ENCODE measurements at regions not wholly inside any gene's neighbourhood (a gene's known extent, or its start where the extent isn't known, plus 50 kb on each side); places are given as distances from the start of the nearest gene placed in this dataset.
"Not testable (repeated sequence)": the region's sequence is repeated elsewhere in the genome, so short reads cannot be mapped to it uniquely, and the experiment has no call there.

GRCh38 chr14:45558183-45558582 is 305.2 kb upstream of the MIS18BP1 start:
- FAIRE-seq: no peak

GRCh38 chr14:45553981-45554380 is 301.0 kb upstream of the MIS18BP1 start:
- no peak for FAIRE-seq

- not testable (repeated sequence) for FAIRE-seq
Observed at GRCh38 chr14:45551240-45551820, 298.3 kb upstream of the MIS18BP1 start.

GRCh38 chr14:45531022-45531421 is 278.0 kb upstream of the MIS18BP1 start:
- no peak for FAIRE-seq

- no peak for FAIRE-seq
Observed at GRCh38 chr14:45526715-45527549, 273.9 kb upstream of the MIS18BP1 start.

- FAIRE-seq: no peak
Observed at GRCh38 chr14:45519766-45520165, 266.8 kb upstream of the MIS18BP1 start.

- no peak for FAIRE-seq
Observed at GRCh38 chr14:45492876-45493275, 239.9 kb upstream of the MIS18BP1 start.

- no peak for FAIRE-seq
Observed at GRCh38 chr14:45491914-45492313, 238.9 kb upstream of the MIS18BP1 start.

- no peak for FAIRE-seq
Observed at GRCh38 chr14:45486599-45486998, 233.6 kb upstream of the MIS18BP1 start.

GRCh38 chr14:45467023-45467422 is 214.0 kb upstream of the MIS18BP1 start:
- FAIRE-seq: no peak

- no peak for FAIRE-seq
Observed at GRCh38 chr14:45434221-45434620, 181.2 kb upstream of the MIS18BP1 start.

- FAIRE-seq: peak; percentile 93
Observed at GRCh38 chr14:45426685-45427282, 173.8 kb upstream of the MIS18BP1 start.

- no peak for FAIRE-seq
Observed at GRCh38 chr14:45406942-45407341, 153.9 kb upstream of the MIS18BP1 start.

GRCh38 chr14:45400950-45401640 is 148.1 kb upstream of the MIS18BP1 start:
- FAIRE-seq: no peak

- FAIRE-seq: no peak
Observed at GRCh38 chr14:45400509-45400908, 147.5 kb upstream of the MIS18BP1 start.

- FAIRE-seq: no peak
Observed at GRCh38 chr14:45381091-45381490, 128.1 kb upstream of the MIS18BP1 start.

- no peak for FAIRE-seq
Observed at GRCh38 chr14:45377166-45377565, 124.2 kb upstream of the MIS18BP1 start.

- no peak for FAIRE-seq
Observed at GRCh38 chr14:45373877-45374276, 120.9 kb upstream of the MIS18BP1 start.

- FAIRE-seq: no peak
Observed at GRCh38 chr14:45364565-45365156, 111.7 kb upstream of the MIS18BP1 start.

GRCh38 chr14:45362505-45362904 is 109.5 kb upstream of the MIS18BP1 start:
- FAIRE-seq: no peak

- no peak for FAIRE-seq
Observed at GRCh38 chr14:45361727-45362126, 108.7 kb upstream of the MIS18BP1 start.

GRCh38 chr14:45359746-45360145 is 106.7 kb upstream of the MIS18BP1 start:
- FAIRE-seq: no peak

- FAIRE-seq: no peak
Observed at GRCh38 chr14:45332360-45332988, 79.5 kb upstream of the MIS18BP1 start.

Data from islet of Langerhans (tissue), 1 donor.